CD4-positive, alpha-beta T cell (primary cell): ENCODE measurements at regions not wholly inside any gene's neighbourhood (a gene's known extent, or its start where the extent isn't known, plus 50 kb on each side); places are given as distances from the start of the nearest gene placed in this dataset.

Experiments
- ATAC-seq: fragments of 200-7000 bp; cut with Tn5 transposase; one replicate; pipeline ENCODE4 v1.10.0; 2022; ENCODE audit warnings: mild to moderate bottlenecking; ENCODE audit not compliant: poor library complexity
- CTCF ChIA-PET: fragments of 350-600 bp; sonication (Branson Sonifier 250); formaldehyde crosslinking; loops from one replicate; lab custom pipeline; 2021; ENCODE audit warnings: antibody characterized with exemption, inconsistent platforms; lab: Charles Lee
- POLR2A ChIA-PET: fragments of 350-600 bp; sonication (Branson Sonifier 250); formaldehyde crosslinking; loops from one replicate; lab custom pipeline; 2021; ENCODE audit warnings: antibody characterized with exemption, inconsistent platforms; lab: Charles Lee
- DNase-seq, 14 experiments: peaks; one replicate each; pipeline ENCODE4 v3.0.0-alpha.2; 2013 to 2020; ENCODE audit warnings: mixed read lengths in 2 of 14
- H3K27ac ChIP-seq, 2 donors: one replicate each; pipeline versions ENCODE4 v1.5.1 to v1.7.0; 2013; ENCODE audit warnings: low read length in 2 of 2, low read depth in 1 of 2, mild to moderate bottlenecking in 1 of 2
- H3K27me3 ChIP-seq, 2 experiments: 1 replicate in 1 of 2; 2 replicates in 1 of 2; pipeline versions ENCODE4 v1.6.1 to v1.7.0; 2013; ENCODE audit warnings: low read length in 2 of 2, control low read depth in 1 of 2, mild to moderate bottlenecking in 1 of 2, moderate library complexity in 1 of 2; ENCODE audit not compliant: insufficient read depth in 2 of 2, control insufficient read depth in 1 of 2
- H3K36me3 ChIP-seq: one replicate; pipeline ENCODE4 v1.6.1; 2013; ENCODE audit warnings: low read length, control low read depth; ENCODE audit not compliant: insufficient read depth
- H3K4me1 ChIP-seq: one replicate; pipeline ENCODE4 v1.6.1; 2013; ENCODE audit warnings: low read length, control low read depth; ENCODE audit not compliant: insufficient read depth
- H3K4me3 ChIP-seq: one replicate; pipeline ENCODE4 v1.5.1; 2013; ENCODE audit warnings: mild to moderate bottlenecking, low read length, moderate library complexity
- H3K9me3 ChIP-seq, 2 experiments: 1 replicate in 1 of 2; 2 replicates in 1 of 2; pipeline versions ENCODE4 v1.6.1 to v1.7.0; 2013; ENCODE audit warnings: low read length in 2 of 2, mild to moderate bottlenecking in 2 of 2, control low read depth in 1 of 2, moderate library complexity in 1 of 2; ENCODE audit not compliant: control insufficient read depth in 1 of 2, insufficient read depth in 1 of 2
- H3K27ac Mint-ChIP-seq: one replicate; pipeline ENCODE4 v1.8.0; 2020; ENCODE audit warnings: mixed read lengths
- H3K27me3 Mint-ChIP-seq: one replicate; pipeline ENCODE4 v1.8.0; 2021; ENCODE audit warnings: mixed read lengths
- H3K36me3 Mint-ChIP-seq: one replicate; pipeline ENCODE4 v1.8.0; 2021; ENCODE audit warnings: low read depth, mixed read lengths
- H3K4me1 Mint-ChIP-seq: one replicate; pipeline ENCODE4 v1.8.0; 2021; ENCODE audit warnings: low read depth, mixed read lengths
- H3K4me3 Mint-ChIP-seq: one replicate; pipeline ENCODE4 v1.8.0; 2020; ENCODE audit warnings: mild to moderate bottlenecking, mixed read lengths
- H3K9me3 Mint-ChIP-seq: one replicate; pipeline ENCODE4 v1.8.0; 2020; ENCODE audit warnings: mixed read lengths
- intact Hi-C, 2 experiments: fragments of 100-400 bp; cut with DNase I in 1 of 2; cut with micrococcal nuclease in 1 of 2; formaldehyde crosslinking; loops; one replicate each; pipeline versions ENCODE4 v1.15.1 to v1.9.0; 2023 to 2025; cut with DNase I, micrococcal nuclease
- TF ChIP-seq, protein P1 (sequence below): fragments of 200-600 bp; IDR thresholded peaks from one replicate; pipeline ENCODE4 v1.8.0; 2022; ENCODE audit warnings: antibody characterized with exemption, mild to moderate bottlenecking

- H3K36me3 ChIP-seq = no peaks in the 10 kb centered on the region
- H3K9me3 ChIP-seq = peaks cover 0 to 6% of the 10 kb centered on the region in 2 experiments
- Mint-ChIP-seq H3K4me3 (no peak overlapping the region), H3K27ac (no peak overlapping the region), H3K9me3 (no peaks in the 10 kb centered on the region), H3K36me3 (no peaks in the 10 kb centered on the region), H3K27me3 (peaks cover 4% of the 10 kb centered on the region), H3K4me1 (no peaks in the 10 kb centered on the region)
- ATAC-seq (no peak), DNase-seq (no peak)
- TF ChIP-seq, protein P1, sequence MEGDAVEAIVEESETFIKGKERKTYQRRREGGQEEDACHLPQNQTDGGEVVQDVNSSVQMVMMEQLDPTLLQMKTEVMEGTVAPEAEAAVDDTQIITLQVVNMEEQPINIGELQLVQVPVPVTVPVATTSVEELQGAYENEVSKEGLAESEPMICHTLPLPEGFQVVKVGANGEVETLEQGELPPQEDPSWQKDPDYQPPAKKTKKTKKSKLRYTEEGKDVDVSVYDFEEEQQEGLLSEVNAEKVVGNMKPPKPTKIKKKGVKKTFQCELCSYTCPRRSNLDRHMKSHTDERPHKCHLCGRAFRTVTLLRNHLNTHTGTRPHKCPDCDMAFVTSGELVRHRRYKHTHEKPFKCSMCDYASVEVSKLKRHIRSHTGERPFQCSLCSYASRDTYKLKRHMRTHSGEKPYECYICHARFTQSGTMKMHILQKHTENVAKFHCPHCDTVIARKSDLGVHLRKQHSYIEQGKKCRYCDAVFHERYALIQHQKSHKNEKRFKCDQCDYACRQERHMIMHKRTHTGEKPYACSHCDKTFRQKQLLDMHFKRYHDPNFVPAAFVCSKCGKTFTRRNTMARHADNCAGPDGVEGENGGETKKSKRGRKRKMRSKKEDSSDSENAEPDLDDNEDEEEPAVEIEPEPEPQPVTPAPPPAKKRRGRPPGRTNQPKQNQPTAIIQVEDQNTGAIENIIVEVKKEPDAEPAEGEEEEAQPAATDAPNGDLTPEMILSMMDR = no peak
- no peak overlapping the region for H3K27ac ChIP-seq
- H3K4me3 ChIP-seq = no peak overlapping the region
- intact Hi-C loops = no loop called here
- CTCF ChIA-PET = no interaction called here
- POLR2A ChIA-PET = no interaction called here
- no peaks in the 10 kb centered on the region for H3K4me1 ChIP-seq
- peaks cover 0 to 6% of the 10 kb centered on the region in 2 experiments for H3K27me3 ChIP-seq
Observed at GRCh38 chr18:55079481-55080355, 120.5 kb upstream of the CCDC68 start.

- no peak overlapping the region for H3K27ac ChIP-seq
- ATAC-seq (no peak), DNase-seq (no peak)
- CTCF ChIA-PET = no interaction called here
- no peak overlapping the region for H3K4me3 Mint-ChIP-seq
- no peak overlapping the region for H3K27ac Mint-ChIP-seq
- H3K27me3 ChIP-seq = peaks cover 0 to 6% of the 10 kb centered on the region in 2 experiments
- intact Hi-C loops = no loop called here
- TF ChIP-seq, protein P1 = no peak
- H3K4me1 Mint-ChIP-seq = no peaks in the 10 kb centered on the region
- H3K9me3 ChIP-seq = peaks cover 0 to 6% of the 10 kb centered on the region in 2 experiments
- H3K36me3 ChIP-seq = no peaks in the 10 kb centered on the region
- no peak overlapping the region for H3K4me3 ChIP-seq
- H3K27me3 Mint-ChIP-seq = peaks cover 4% of the 10 kb centered on the region
- no peaks in the 10 kb centered on the region for H3K9me3 Mint-ChIP-seq
- POLR2A ChIA-PET = no interaction called here
- no peaks in the 10 kb centered on the region for H3K36me3 Mint-ChIP-seq
- no peaks in the 10 kb centered on the region for H3K4me1 ChIP-seq
Observed at GRCh38 chr18:55079067-55079466, 119.8 kb upstream of the CCDC68 start.

GRCh38 chr18:55078303-55078932 lies 119.2 kb upstream of the CCDC68 start:
- Histone ChIP-seq H3K27ac (no peak overlapping the region), H3K4me3 (no peak overlapping the region), H3K9me3 (peaks cover 0 to 6% of the 10 kb centered on the region in 2 experiments), H3K36me3 (no peaks in the 10 kb centered on the region), H3K4me1 (no peaks in the 10 kb centered on the region), H3K27me3 (peaks cover 0 to 6% of the 10 kb centered on the region in 2 experiments)
- H3K27me3 Mint-ChIP-seq = peaks cover 4% of the 10 kb centered on the region
- no peak overlapping the region for H3K4me3 Mint-ChIP-seq
- H3K27ac Mint-ChIP-seq = no peak overlapping the region
- H3K9me3 Mint-ChIP-seq = no peaks in the 10 kb centered on the region
- H3K4me1 Mint-ChIP-seq = no peaks in the 10 kb centered on the region
- TF ChIP-seq, protein P1 = no peak
- ATAC-seq (no peak), DNase-seq (no peak)
- ChIA-PET POLR2A (no interaction called here), CTCF (no interaction called here)
- no peaks in the 10 kb centered on the region for H3K36me3 Mint-ChIP-seq
- intact Hi-C loops = no loop called here
